GM23338 (cell line): ENCODE measurements at regions not wholly inside any gene's neighbourhood (a gene's known extent, or its start where the extent isn't known, plus 50 kb on each side); places are given as distances from the start of the nearest gene placed in this dataset.

ENCODE experiments used
- ATAC-seq: fragments of 200-7000 bp; cut with Tn5 transposase; 3 replicates; pipeline ENCODE4 v1.9.1; 2020
- DNase-seq: peaks from one replicate; pipeline ENCODE4 v3.0.0-alpha.2; 2015; ENCODE audit warnings: low spot score
- H2AFZ ChIP-seq: fragments of 200-600 bp; sonication (generic); 2 replicates; pipeline ENCODE4 v1.8.0; 2016; ENCODE audit warnings: antibody characterized with exemption, mild to moderate bottlenecking, moderate library complexity
- H3F3A ChIP-seq: fragments of 200-600 bp; sonication (generic); replicated peaks from 2 replicates; pipeline ENCODE4 v1.8.0; 2017; ENCODE audit warnings: antibody characterized with exemption, mixed run types, low read depth
- H3K27ac ChIP-seq: fragments of 200-600 bp; sonication (generic); 2 replicates; pipeline ENCODE4 v1.6.1; 2016; ENCODE audit warnings: low read depth
- H3K27me3 ChIP-seq: fragments of 200-600 bp; sonication (generic); 2 replicates; pipeline ENCODE4 v1.8.0; 2016; ENCODE audit warnings: mild to moderate bottlenecking, mixed run types, moderate library complexity; ENCODE audit not compliant: insufficient read depth
- H3K36me3 ChIP-seq: fragments of 200-600 bp; sonication (generic); 2 replicates; pipeline ENCODE4 v1.8.0; 2016; ENCODE audit warnings: mild to moderate bottlenecking; ENCODE audit not compliant: insufficient read depth
- H3K4me1 ChIP-seq: fragments of 200-600 bp; sonication (generic); 2 replicates; pipeline ENCODE4 v1.8.0; 2016; ENCODE audit warnings: mild to moderate bottlenecking, moderate library complexity; ENCODE audit not compliant: insufficient read depth
- H3K4me2 ChIP-seq: fragments of 200-600 bp; sonication (generic); 2 replicates; pipeline ENCODE4 v1.7.1; 2017; ENCODE audit warnings: mixed run types
- H3K4me3 ChIP-seq: fragments of 200-600 bp; sonication (generic); 2 replicates; pipeline ENCODE4 v1.6.1; 2016; ENCODE audit warnings: mixed run types
- H3K79me2 ChIP-seq: fragments of 200-600 bp; sonication (generic); replicated peaks from 2 replicates; pipeline ENCODE4 v1.8.0; 2017; ENCODE audit warnings: mild to moderate bottlenecking; ENCODE audit not compliant: insufficient read depth
- H3K9me2 ChIP-seq: fragments of 200-600 bp; sonication (generic); 2 replicates; pipeline ENCODE4 v1.8.0; 2017; ENCODE audit not compliant: insufficient read depth
- H4K20me1 ChIP-seq: fragments of 200-600 bp; sonication (generic); replicated peaks from 2 replicates; pipeline ENCODE4 v1.8.0; 2017; ENCODE audit warnings: mild to moderate bottlenecking; ENCODE audit not compliant: insufficient read depth
- H3K27ac Mint-ChIP-seq: 2 replicates; pipeline ENCODE4 v1.8.0; 2020; ENCODE audit warnings: inconsistent platforms, mild to moderate bottlenecking, moderate library complexity, mixed read lengths
- H3K27me3 Mint-ChIP-seq: 3 replicates; pipeline ENCODE4 v1.8.0; 2022; ENCODE audit warnings: low read depth, mild to moderate bottlenecking, moderate library complexity, mixed read lengths, inconsistent platforms; ENCODE audit not compliant: insufficient read depth, poor library complexity
- H3K36me3 Mint-ChIP-seq: 3 replicates; pipeline ENCODE4 v1.8.0; 2021; ENCODE audit warnings: low read depth, mild to moderate bottlenecking, inconsistent platforms, moderate library complexity, mixed read lengths
- H3K4me1 Mint-ChIP-seq: 3 replicates; pipeline ENCODE4 v1.8.0; 2020; ENCODE audit warnings: mild to moderate bottlenecking, inconsistent platforms, mixed read lengths
- H3K4me3 Mint-ChIP-seq: 3 replicates; pipeline ENCODE4 v1.8.0; 2021; ENCODE audit warnings: moderate library complexity, mild to moderate bottlenecking, inconsistent platforms, mixed read lengths
- H3K9me3 Mint-ChIP-seq: 3 replicates; pipeline ENCODE4 v1.8.0; 2020; ENCODE audit warnings: moderate library complexity, mild to moderate bottlenecking, inconsistent platforms, mixed read lengths
- CREB1 ChIP-seq: fragments of 250-450 bp; sonication (Bioruptor Pico); IDR thresholded peaks from 2 replicates; pipeline ENCODE4 v1.5.0; 2020; ENCODE audit warnings: low read depth, mild to moderate bottlenecking, moderate library complexity
- CTCF ChIP-seq, 2 experiments: fragments of 200-600 bp in 1 of 2; sonication (generic) in 1 of 2; conservative IDR thresholded peaks; 2 replicates each; pipeline versions ENCODE4 v1.5.1 to v1.6.1; 2016 to 2017; ENCODE audit warnings: antibody characterized with exemption in 2 of 2, low read depth in 2 of 2, mild to moderate bottlenecking in 2 of 2, moderate library complexity in 1 of 2
- ETS1 ChIP-seq: IDR thresholded peaks from 2 replicates; pipeline ENCODE4 v1.6.1; 2016; ENCODE audit warnings: antibody characterized with exemption
- EZH2 ChIP-seq: fragments of 200-600 bp; sonication (generic); IDR thresholded peaks from one replicate; pipeline ENCODE4 v1.8.0; 2017; ENCODE audit warnings: antibody characterized with exemption, mild to moderate bottlenecking, low read depth; ENCODE audit not compliant: unreplicated experiment
- EZH2phosphoT487 ChIP-seq: fragments of 200-600 bp; sonication (generic); IDR thresholded peaks from one replicate; pipeline ENCODE4 v1.8.1; 2018; ENCODE audit warnings: antibody characterized with exemption; ENCODE audit not compliant: unreplicated experiment
- JUNB ChIP-seq: IDR thresholded peaks from one replicate; pipeline ENCODE4 v1.6.1; 2016; ENCODE audit warnings: antibody characterized with exemption; ENCODE audit not compliant: unreplicated experiment
- NANOG ChIP-seq: IDR thresholded peaks from 2 replicates; pipeline ENCODE4 v1.6.1; 2016; ENCODE audit warnings: antibody characterized with exemption, borderline replicate concordance
- POLR2AphosphoS5 ChIP-seq: IDR thresholded peaks from 2 replicates; pipeline ENCODE4 v1.6.1; 2016; ENCODE audit warnings: antibody characterized with exemption, low read depth
- STAT1 ChIP-seq: IDR thresholded peaks from one replicate; pipeline ENCODE4 v1.6.1; 2016; ENCODE audit warnings: antibody characterized with exemption; ENCODE audit not compliant: unreplicated experiment
- ZNF114 ChIP-seq: fragments of 250-450 bp; sonication (Bioruptor Pico); IDR thresholded peaks from 2 replicates; pipeline ENCODE4 v1.5.0; 2020; ENCODE audit warnings: mild to moderate bottlenecking, moderate library complexity
- ZNF331 ChIP-seq: fragments of 250-450 bp; sonication (Bioruptor Pico); IDR thresholded peaks from 2 replicates; pipeline ENCODE4 v1.5.0; 2020; ENCODE audit warnings: low read depth, mild to moderate bottlenecking, moderate library complexity
- TF ChIP-seq, protein P1 (sequence below): IDR thresholded peaks from one replicate; pipeline ENCODE4 v1.6.1; 2018; ENCODE audit warnings: antibody characterized with exemption; ENCODE audit not compliant: unreplicated experiment
- TF ChIP-seq, protein P2 (sequence below): fragments of 250-450 bp; sonication (Bioruptor Pico); IDR thresholded peaks from 2 replicates; pipeline ENCODE4 v1.5.0; 2020; ENCODE audit warnings: mild to moderate bottlenecking, moderate library complexity

DNA sequence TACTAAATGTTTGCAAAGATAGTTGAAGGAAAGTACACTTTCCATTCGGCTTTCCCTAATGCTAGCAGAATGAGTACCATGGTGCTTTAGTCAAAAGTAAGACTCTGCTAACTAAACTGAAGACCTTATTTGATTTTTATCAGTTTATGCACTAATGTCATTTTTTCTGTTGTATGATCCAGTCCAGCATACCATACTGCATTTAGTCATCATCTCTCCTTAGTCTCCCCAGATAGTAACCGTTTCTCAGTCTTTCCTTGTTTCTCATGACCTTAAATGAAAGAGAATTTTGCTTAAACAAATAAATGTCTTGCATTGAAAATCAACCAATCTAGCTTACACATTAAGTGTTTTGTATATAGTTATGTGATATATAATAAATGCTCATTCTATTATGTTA lies 529.5 kb upstream of the SEMA3D start:
- Mint-ChIP-seq H3K9me3 (no peaks in the 10 kb centered on the region), H3K27ac (no peak overlapping the region), H3K4me3 (no peak overlapping the region), H3K4me1 (peaks cover 7% of the 10 kb centered on the region; the same call in 2 of the 3 replicates), H3K36me3 (no peaks in the 10 kb centered on the region), H3K27me3 (no peaks in the 10 kb centered on the region)
- no peaks in the 10 kb centered on the region for H3K36me3 ChIP-seq
- no peaks in the 10 kb centered on the region for H4K20me1 ChIP-seq
- no peak overlapping the region for H3K27ac ChIP-seq
- no peaks in the 10 kb centered on the region for H3K79me2 ChIP-seq
- H3K27me3 ChIP-seq, result no peaks in the 10 kb centered on the region
- H3K9me2 ChIP-seq, result no peaks in the 10 kb centered on the region
- H2AFZ ChIP-seq, result no peak overlapping the region
- no peak for DNase-seq
- TF ChIP-seq JUNB (no peak), ETS1 (no peak), EZH2 (no peak), ZNF114 (CRISPR knock-in tag) (no peak), EZH2phosphoT487 (no peak), STAT1 (no peak), CTCF (conservative IDR thresholded peaks at IDR 0.05; ENCODE audit: low read depth in 2 of 2) (no peak), ZNF331 (no peak), POLR2AphosphoS5 (no peak), CREB1 (no peak), NANOG (no peak)
- TF ChIP-seq, protein P1, sequence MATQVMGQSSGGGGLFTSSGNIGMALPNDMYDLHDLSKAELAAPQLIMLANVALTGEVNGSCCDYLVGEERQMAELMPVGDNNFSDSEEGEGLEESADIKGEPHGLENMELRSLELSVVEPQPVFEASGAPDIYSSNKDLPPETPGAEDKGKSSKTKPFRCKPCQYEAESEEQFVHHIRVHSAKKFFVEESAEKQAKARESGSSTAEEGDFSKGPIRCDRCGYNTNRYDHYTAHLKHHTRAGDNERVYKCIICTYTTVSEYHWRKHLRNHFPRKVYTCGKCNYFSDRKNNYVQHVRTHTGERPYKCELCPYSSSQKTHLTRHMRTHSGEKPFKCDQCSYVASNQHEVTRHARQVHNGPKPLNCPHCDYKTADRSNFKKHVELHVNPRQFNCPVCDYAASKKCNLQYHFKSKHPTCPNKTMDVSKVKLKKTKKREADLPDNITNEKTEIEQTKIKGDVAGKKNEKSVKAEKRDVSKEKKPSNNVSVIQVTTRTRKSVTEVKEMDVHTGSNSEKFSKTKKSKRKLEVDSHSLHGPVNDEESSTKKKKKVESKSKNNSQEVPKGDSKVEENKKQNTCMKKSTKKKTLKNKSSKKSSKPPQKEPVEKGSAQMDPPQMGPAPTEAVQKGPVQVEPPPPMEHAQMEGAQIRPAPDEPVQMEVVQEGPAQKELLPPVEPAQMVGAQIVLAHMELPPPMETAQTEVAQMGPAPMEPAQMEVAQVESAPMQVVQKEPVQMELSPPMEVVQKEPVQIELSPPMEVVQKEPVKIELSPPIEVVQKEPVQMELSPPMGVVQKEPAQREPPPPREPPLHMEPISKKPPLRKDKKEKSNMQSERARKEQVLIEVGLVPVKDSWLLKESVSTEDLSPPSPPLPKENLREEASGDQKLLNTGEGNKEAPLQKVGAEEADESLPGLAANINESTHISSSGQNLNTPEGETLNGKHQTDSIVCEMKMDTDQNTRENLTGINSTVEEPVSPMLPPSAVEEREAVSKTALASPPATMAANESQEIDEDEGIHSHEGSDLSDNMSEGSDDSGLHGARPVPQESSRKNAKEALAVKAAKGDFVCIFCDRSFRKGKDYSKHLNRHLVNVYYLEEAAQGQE, result no peak
- TF ChIP-seq, protein P2, sequence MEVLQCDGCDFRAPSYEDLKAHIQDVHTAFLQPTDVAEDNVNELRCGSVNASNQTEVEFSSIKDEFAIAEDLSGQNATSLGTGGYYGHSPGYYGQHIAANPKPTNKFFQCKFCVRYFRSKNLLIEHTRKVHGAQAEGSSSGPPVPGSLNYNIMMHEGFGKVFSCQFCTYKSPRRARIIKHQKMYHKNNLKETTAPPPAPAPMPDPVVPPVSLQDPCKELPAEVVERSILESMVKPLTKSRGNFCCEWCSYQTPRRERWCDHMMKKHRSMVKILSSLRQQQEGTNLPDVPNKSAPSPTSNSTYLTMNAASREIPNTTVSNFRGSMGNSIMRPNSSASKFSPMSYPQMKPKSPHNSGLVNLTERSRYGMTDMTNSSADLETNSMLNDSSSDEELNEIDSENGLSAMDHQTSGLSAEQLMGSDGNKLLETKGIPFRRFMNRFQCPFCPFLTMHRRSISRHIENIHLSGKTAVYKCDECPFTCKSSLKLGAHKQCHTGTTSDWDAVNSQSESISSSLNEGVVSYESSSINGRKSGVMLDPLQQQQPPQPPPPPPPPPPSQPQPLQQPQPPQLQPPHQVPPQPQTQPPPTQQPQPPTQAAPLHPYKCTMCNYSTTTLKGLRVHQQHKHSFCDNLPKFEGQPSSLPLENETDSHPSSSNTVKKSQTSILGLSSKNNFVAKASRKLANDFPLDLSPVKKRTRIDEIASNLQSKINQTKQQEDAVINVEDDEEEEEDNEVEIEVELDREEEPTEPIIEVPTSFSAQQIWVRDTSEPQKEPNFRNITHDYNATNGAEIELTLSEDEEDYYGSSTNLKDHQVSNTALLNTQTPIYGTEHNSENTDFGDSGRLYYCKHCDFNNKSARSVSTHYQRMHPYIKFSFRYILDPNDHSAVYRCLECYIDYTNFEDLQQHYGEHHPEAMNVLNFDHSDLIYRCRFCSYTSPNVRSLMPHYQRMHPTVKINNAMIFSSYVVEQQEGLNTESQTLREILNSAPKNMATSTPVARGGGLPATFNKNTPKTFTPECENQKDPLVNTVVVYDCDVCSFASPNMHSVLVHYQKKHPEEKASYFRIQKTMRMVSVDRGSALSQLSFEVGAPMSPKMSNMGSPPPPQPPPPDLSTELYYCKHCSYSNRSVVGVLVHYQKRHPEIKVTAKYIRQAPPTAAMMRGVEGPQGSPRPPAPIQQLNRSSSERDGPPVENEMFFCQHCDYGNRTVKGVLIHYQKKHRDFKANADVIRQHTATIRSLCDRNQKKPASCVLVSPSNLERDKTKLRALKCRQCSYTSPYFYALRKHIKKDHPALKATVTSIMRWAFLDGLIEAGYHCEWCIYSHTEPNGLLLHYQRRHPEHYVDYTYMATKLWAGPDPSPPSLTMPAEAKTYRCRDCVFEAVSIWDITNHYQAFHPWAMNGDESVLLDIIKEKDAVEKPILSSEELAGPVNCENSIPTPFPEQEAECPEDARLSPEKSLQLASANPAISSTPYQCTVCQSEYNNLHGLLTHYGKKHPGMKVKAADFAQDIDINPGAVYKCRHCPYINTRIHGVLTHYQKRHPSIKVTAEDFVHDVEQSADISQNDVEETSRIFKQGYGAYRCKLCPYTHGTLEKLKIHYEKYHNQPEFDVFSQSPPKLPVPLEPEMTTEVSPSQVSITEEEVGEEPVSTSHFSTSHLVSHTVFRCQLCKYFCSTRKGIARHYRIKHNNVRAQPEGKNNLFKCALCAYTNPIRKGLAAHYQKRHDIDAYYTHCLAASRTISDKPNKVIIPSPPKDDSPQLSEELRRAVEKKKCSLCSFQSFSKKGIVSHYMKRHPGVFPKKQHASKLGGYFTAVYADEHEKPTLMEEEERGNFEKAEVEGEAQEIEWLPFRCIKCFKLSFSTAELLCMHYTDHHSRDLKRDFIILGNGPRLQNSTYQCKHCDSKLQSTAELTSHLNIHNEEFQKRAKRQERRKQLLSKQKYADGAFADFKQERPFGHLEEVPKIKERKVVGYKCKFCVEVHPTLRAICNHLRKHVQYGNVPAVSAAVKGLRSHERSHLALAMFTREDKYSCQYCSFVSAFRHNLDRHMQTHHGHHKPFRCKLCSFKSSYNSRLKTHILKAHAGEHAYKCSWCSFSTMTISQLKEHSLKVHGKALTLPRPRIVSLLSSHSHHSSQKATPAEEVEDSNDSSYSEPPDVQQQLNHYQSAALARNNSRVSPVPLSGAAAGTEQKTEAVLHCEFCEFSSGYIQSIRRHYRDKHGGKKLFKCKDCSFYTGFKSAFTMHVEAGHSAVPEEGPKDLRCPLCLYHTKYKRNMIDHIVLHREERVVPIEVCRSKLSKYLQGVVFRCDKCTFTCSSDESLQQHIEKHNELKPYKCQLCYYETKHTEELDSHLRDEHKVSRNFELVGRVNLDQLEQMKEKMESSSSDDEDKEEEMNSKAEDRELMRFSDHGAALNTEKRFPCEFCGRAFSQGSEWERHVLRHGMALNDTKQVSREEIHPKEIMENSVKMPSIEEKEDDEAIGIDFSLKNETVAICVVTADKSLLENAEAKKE (CRISPR knock-in tag), result no peak
- H3K4me2 ChIP-seq, result no peak overlapping the region
- H3K4me3 ChIP-seq, result no peak overlapping the region
- ATAC-seq, result no peak
- H3K4me1 ChIP-seq, result peaks cover 7% of the 10 kb centered on the region; the same call in 1 of the 2 replicates
- no peaks in the 10 kb centered on the region for H3F3A ChIP-seq
